ENCODE measurements at regions not wholly inside any gene's neighbourhood (a gene's known extent, or its start where the extent isn't known, plus 50 kb on each side); places are given as distances from the start of the nearest gene placed in this dataset.
A peak's percentile ranks its signal among the peaks of the same experiment; 100 is the strongest.
"Not testable (repeated sequence)": the region's sequence is repeated elsewhere in the genome, so short reads cannot be mapped to it uniquely, and the experiment has no call there.

- H3K27ac ChIP-seq: no peak overlapping the region
- no peaks in the 10 kb centered on the region for H3K9me3 ChIP-seq
- no peaks in the 10 kb centered on the region for H4K20me1 ChIP-seq
- H3K4me2 ChIP-seq: peak overlapping the region; percentile 74
- H3K36me3 ChIP-seq: no peaks in the 10 kb centered on the region
- no peaks in the 10 kb centered on the region for H3K27me3 ChIP-seq
- no peak overlapping the region for H3K9ac ChIP-seq
- no peak for TF ChIP-seq Cebpa-rat (IDR thresholded peaks at IDR 0.05)
- H3K4me3 ChIP-seq: no peak overlapping the region
- H3K4me1 ChIP-seq: peaks cover 26% of the 10 kb centered on the region
Observed at GRCh38 chr20:56748476-56749377, 119.6 kb downstream of the TFAP2C start.

GRCh38 chr20:56750430-56750829, 121.3 kb downstream of the TFAP2C start:
- Histone ChIP-seq H4K20me1 (no peaks in the 10 kb centered on the region), H3K27ac (no peak overlapping the region), H3K27me3 (no peaks in the 10 kb centered on the region), H3K9me3 (no peaks in the 10 kb centered on the region), H3K4me1 (peaks cover 26% of the 10 kb centered on the region), H3K4me2 (peak overlapping the region; percentile 74), H3K4me3 (peak overlapping the region; percentile 19; the same call in 1 of the 2 replicates), H3K36me3 (no peaks in the 10 kb centered on the region), H3K9ac (no peak overlapping the region)
- no peak for TF ChIP-seq Cebpa-rat (IDR thresholded peaks at IDR 0.05)

- H3K9ac ChIP-seq: no peak overlapping the region
- no peak for TF ChIP-seq Cebpa-rat (IDR thresholded peaks at IDR 0.05)
- no peaks in the 10 kb centered on the region for H3K9me3 ChIP-seq
- peak overlapping the region; percentile 21; the same call in 1 of the 2 replicates for H3K4me2 ChIP-seq
- H3K27me3 ChIP-seq: no peaks in the 10 kb centered on the region
- peaks cover 26% of the 10 kb centered on the region for H3K4me1 ChIP-seq
- H4K20me1 ChIP-seq: no peaks in the 10 kb centered on the region
- no peak overlapping the region for H3K4me3 ChIP-seq
- H3K36me3 ChIP-seq: no peaks in the 10 kb centered on the region
- no peak overlapping the region for H3K27ac ChIP-seq
Observed at GRCh38 chr20:56752274-56752673, 123.2 kb downstream of the TFAP2C start.

- H3K36me3 ChIP-seq: no peaks in the 10 kb centered on the region
- no peaks in the 10 kb centered on the region for H3K27me3 ChIP-seq
Observed at GRCh38 chr20:56755201-56755600, 126.1 kb downstream of the TFAP2C start.

GRCh38 chr20:56756658-56757057, 127.6 kb downstream of the TFAP2C start:
- H3K36me3 ChIP-seq, H3K4me2 ChIP-seq, H3K27ac ChIP-seq, H3K27me3 ChIP-seq, H4K20me1 ChIP-seq, H3K9ac ChIP-seq, H3K4me1 ChIP-seq, H3K9me3 ChIP-seq, H3K4me3 ChIP-seq: not testable (repeated sequence)

More at GRCh38 chr20:56755201-56755600, 126.1 kb downstream of the TFAP2C start:
- Histone ChIP-seq H3K27ac (no peak overlapping the region), H3K9me3 (no peaks in the 10 kb centered on the region), H3K9ac (no peak overlapping the region), H3K4me3 (no peak overlapping the region), H3K4me1 (peaks cover 9% of the 10 kb centered on the region), H4K20me1 (no peaks in the 10 kb centered on the region), H3K4me2 (no peak overlapping the region)
- TF ChIP-seq Cebpa-rat (IDR thresholded peaks at IDR 0.05): no peak

GRCh38 chr20:56758706-56759105, 129.6 kb downstream of the TFAP2C start:
- Histone ChIP-seq H3K4me2 (no peak overlapping the region), H3K4me3 (no peak overlapping the region), H3K4me1 (no peaks in the 10 kb centered on the region), H4K20me1 (no peaks in the 10 kb centered on the region), H3K36me3 (no peaks in the 10 kb centered on the region), H3K9ac (no peak overlapping the region), H3K27me3 (no peaks in the 10 kb centered on the region), H3K27ac (no peak overlapping the region), H3K9me3 (no peaks in the 10 kb centered on the region)
- no peak for TF ChIP-seq Cebpa-rat (IDR thresholded peaks at IDR 0.05)

- Histone ChIP-seq H3K27ac (no peak overlapping the region), H3K4me3 (no peak overlapping the region), H3K4me1 (no peaks in the 10 kb centered on the region), H3K27me3 (no peaks in the 10 kb centered on the region), H3K9ac (no peak overlapping the region), H3K36me3 (no peaks in the 10 kb centered on the region), H4K20me1 (no peaks in the 10 kb centered on the region), H3K4me2 (no peak overlapping the region), H3K9me3 (no peaks in the 10 kb centered on the region)
- TF ChIP-seq Cebpa-rat (IDR thresholded peaks at IDR 0.05): no peak
Observed at GRCh38 chr20:56759741-56760278, 130.7 kb downstream of the TFAP2C start.

- Histone ChIP-seq H3K4me1 (no peaks in the 10 kb centered on the region), H3K9ac (no peak overlapping the region), H3K4me3 (no peak overlapping the region), H3K27ac (no peak overlapping the region), H3K27me3 (no peaks in the 10 kb centered on the region), H3K4me2 (no peak overlapping the region), H4K20me1 (no peaks in the 10 kb centered on the region), H3K9me3 (no peaks in the 10 kb centered on the region), H3K36me3 (no peaks in the 10 kb centered on the region)
- TF ChIP-seq Cebpa-rat (IDR thresholded peaks at IDR 0.05): no peak
Observed at GRCh38 chr20:56760610-56761009, 131.5 kb downstream of the TFAP2C start.

GRCh38 chr20:56761393-56761792, 132.3 kb downstream of the TFAP2C start:
- Histone ChIP-seq H3K9me3 (no peaks in the 10 kb centered on the region), H3K36me3 (no peaks in the 10 kb centered on the region), H3K9ac (no peak overlapping the region), H4K20me1 (no peaks in the 10 kb centered on the region), H3K4me3 (no peak overlapping the region), H3K27me3 (no peaks in the 10 kb centered on the region), H3K4me2 (no peak overlapping the region), H3K27ac (no peak overlapping the region), H3K4me1 (no peaks in the 10 kb centered on the region)
- no peak for TF ChIP-seq Cebpa-rat (IDR thresholded peaks at IDR 0.05)

- H4K20me1 ChIP-seq: no peaks in the 10 kb centered on the region
- no peak overlapping the region for H3K27ac ChIP-seq
- no peaks in the 10 kb centered on the region for H3K27me3 ChIP-seq
- H3K9me3 ChIP-seq: no peaks in the 10 kb centered on the region
- no peak overlapping the region for H3K9ac ChIP-seq
- no peak for TF ChIP-seq Cebpa-rat (IDR thresholded peaks at IDR 0.05)
- no peaks in the 10 kb centered on the region for H3K4me1 ChIP-seq
- H3K4me3 ChIP-seq: no peak overlapping the region
- H3K4me2 ChIP-seq: no peak overlapping the region
- H3K36me3 ChIP-seq: no peaks in the 10 kb centered on the region
Observed at GRCh38 chr20:56762401-56762800, 133.3 kb downstream of the TFAP2C start.

Measured in BLaER1 (cell line).